ENCODE measurements at regions not wholly inside any gene's neighbourhood (a gene's known extent, or its start where the extent isn't known, plus 50 kb on each side); places are given as distances from the start of the nearest gene placed in this dataset.
"Not testable (repeated sequence)": the region's sequence is repeated elsewhere in the genome, so short reads cannot be mapped to it uniquely, and the experiment has no call there.

GRCh38 chr6:74607934-74608333, 597.9 kb downstream of the COL12A1 start:
- DNase-seq, result no peak
- ATAC-seq (ENCODE audit: poor library complexity), result no peak
- intact Hi-C loops (cut with DNase I), result no loop called here

DNA sequence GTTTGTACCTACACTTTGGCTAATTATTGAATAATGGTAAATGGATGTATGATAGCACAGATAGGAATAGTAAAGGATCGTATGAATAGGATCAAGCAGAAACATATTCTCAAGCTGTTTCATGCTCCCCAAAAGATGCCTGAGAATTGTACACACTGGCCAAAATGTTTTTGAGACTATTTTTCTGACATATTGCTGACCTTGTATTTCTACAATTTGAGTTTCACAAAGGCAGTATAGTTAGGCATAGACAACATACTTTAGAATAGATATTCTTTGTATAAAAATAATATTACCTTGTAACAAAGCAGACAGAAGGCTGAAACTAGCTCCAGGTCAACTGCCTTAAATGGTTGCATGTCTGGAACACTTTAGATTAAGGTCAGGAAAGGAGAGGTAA, 598.4 kb downstream of the COL12A1 start:
- ATAC-seq (ENCODE audit: poor library complexity) (no peak), DNase-seq (no peak)
- intact Hi-C loops (cut with DNase I), result no loop called here

DNA sequence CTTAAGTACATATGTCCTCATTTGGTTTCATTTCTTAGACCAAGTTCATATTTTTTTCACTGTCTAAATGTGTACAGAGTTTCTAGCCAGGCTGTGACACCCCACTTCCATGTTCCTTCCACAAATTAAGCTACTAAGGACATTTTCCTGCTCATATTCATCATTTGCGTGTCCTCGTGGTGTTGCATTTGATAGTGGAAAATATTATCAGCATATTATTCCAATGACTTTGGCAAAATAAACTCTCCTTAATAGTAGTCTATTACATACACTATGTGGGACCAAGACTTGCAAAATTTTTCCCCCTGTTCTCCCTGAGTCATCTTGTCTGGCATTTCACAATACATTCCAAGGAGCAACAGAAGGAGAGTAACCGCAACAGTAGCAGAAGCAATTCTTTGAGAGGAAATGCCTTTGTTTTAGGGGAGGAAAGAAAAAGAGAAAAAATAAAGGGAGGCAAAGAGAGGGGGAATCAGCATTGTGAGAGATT, 599.2 kb downstream of the COL12A1 start:
- intact Hi-C loops (cut with DNase I), result no loop called here
- ATAC-seq (ENCODE audit: poor library complexity) (peak; percentile 93), DNase-seq (no peak)

GRCh38 chr6:74605922-74606581, 599.8 kb downstream of the COL12A1 start:
- ATAC-seq (ENCODE audit: poor library complexity), result no peak
- intact Hi-C loops (cut with DNase I), result no loop called here

GRCh38 chr6:74604279-74604678, 601.6 kb downstream of the COL12A1 start:
- intact Hi-C loops (cut with DNase I), result no loop called here
- ATAC-seq (ENCODE audit: poor library complexity), result no peak

More at GRCh38 chr6:74605922-74606581, 599.8 kb downstream of the COL12A1 start:
- no peak for DNase-seq

DNA sequence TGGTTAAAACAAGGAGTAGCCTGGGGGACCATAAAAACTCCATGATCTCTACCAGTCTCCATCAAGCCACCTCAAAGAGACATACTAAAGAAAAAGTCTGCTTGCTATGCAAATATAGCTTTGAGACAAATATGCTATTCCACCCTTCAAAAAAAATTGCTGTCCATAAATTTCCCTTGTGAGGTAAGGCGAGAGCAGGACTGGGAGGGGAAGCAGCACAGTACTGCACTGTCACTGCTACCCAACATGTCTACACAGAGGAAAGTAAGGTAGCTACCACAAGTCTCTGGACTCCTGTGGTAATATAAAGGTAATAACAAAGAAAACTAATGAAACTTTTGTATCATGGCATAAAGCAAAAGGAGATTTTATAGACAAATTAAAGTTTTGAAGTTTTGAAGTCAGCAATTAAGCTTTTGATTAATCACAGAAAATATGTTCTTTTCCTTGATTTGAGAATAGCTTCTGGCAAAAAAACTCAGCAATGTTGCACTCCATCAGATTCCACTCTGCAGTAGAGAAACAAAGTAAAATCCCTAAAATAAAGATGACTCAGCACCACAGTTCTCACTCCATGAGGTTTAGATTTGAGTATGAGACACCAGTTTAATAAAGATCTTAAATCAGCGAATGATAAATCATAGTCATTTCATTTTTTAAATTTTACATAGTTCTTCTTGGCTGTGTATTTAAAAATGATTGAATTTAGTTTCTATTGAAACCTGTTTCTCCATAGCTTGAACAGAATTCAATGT, 602.4 kb downstream of the COL12A1 start:
- ATAC-seq (ENCODE audit: poor library complexity) (no peak), DNase-seq (no peak)

More at GRCh38 chr6:74604279-74604678, 601.6 kb downstream of the COL12A1 start:
- DNase-seq, result no peak

DNA sequence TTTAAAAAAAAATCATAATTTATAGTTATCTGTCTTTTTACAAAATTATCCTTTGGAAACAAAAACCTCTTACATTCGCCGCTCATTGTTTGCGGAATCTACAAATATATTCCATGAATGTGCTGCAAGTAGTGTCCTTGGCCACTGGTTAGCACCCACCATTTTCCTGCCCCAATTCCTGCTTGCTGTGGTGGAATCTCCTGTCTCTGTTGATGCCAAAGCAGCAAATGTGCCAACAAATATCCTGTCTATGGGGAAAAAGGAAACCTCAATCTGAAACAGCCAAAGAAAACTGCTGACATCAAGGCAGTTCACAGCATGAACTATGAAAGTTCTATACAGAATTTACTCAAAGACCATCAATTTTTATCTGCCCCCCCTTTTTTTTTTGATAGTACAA, 603.6 kb downstream of the COL12A1 start:
- ATAC-seq (ENCODE audit: poor library complexity) (no peak), DNase-seq (no peak)
- intact Hi-C loops (cut with DNase I), result no loop called here

More for the DNA sequence above, 602.4 kb downstream of the COL12A1 start:
- intact Hi-C loops (cut with DNase I), result no loop called here

- intact Hi-C loops (cut with DNase I), result no loop called here
- ATAC-seq (ENCODE audit: poor library complexity), result no peak
Measured at GRCh38 chr6:74598462-74599393, 607.1 kb downstream of the COL12A1 start.

DNA sequence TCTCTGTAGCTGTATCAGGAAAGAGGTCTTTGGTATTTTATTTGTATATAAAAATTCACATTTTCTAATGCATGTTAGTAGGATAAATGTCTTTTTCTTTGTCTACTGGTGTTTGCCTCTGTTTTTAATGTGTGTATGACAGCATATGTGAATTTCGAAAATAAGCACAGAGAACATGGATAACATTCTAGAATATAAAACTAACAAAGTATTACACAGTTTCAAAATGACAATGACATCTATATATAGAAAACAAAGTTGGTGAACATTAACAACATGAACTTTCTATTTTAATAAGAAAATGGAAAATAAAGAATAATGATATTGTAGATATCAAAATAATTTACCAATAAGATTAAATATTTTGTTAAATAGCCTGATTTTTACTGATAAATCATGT, 608.0 kb downstream of the COL12A1 start:
- intact Hi-C loops (cut with DNase I), result no loop called here
- no peak for ATAC-seq (ENCODE audit: poor library complexity)
- DNase-seq, result no peak

More at GRCh38 chr6:74598462-74599393, 607.1 kb downstream of the COL12A1 start:
- DNase-seq, result no peak

DNA sequence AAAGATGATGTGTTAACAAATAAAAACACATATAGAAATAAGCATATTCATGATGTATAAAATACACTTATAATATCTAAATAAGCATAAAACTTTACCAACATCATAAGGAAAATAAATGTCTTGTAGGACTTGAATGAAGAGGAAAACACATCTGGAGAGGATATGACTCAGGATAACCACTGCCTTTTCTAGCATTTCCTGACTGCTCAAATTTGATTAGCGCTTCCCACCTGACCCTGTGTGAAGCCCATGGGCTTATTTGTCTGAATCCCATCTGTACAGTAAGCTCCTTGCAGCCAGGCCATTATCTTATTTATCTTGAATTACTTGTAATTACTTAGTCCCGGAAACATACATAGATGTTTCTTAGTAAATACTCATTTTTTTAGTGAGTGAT, 608.6 kb downstream of the COL12A1 start:
- no peak for ATAC-seq (ENCODE audit: poor library complexity)
- intact Hi-C loops (cut with DNase I), result no loop called here

DNA sequence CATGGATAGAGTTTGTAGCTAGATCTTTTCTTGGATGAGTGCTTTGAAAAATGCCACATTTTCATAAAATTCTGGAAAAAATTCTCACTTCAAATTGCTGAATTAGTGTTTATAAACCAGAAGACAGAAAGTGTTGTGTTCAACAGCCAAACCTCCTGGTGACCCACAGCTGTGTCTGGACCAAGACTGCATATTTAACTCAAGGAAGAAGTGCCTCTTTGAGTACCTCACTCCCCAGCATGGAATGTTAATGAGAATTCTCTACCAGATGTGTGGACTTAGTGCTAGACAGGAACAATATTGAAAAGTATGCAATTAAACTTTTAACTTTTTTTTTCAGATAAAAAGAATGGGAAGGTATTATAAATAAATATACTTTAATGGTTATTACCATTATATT, 609.3 kb downstream of the COL12A1 start:
- intact Hi-C loops (cut with DNase I), result no loop called here
- ATAC-seq (ENCODE audit: poor library complexity) (no peak), DNase-seq (no peak)

More for the DNA sequence above, 608.6 kb downstream of the COL12A1 start:
- DNase-seq, result no peak

GRCh38 chr6:74594350-74594749, 611.5 kb downstream of the COL12A1 start:
- DNase-seq; intact Hi-C loops (cut with DNase I); ATAC-seq (ENCODE audit: poor library complexity): not testable (repeated sequence)

DNA sequence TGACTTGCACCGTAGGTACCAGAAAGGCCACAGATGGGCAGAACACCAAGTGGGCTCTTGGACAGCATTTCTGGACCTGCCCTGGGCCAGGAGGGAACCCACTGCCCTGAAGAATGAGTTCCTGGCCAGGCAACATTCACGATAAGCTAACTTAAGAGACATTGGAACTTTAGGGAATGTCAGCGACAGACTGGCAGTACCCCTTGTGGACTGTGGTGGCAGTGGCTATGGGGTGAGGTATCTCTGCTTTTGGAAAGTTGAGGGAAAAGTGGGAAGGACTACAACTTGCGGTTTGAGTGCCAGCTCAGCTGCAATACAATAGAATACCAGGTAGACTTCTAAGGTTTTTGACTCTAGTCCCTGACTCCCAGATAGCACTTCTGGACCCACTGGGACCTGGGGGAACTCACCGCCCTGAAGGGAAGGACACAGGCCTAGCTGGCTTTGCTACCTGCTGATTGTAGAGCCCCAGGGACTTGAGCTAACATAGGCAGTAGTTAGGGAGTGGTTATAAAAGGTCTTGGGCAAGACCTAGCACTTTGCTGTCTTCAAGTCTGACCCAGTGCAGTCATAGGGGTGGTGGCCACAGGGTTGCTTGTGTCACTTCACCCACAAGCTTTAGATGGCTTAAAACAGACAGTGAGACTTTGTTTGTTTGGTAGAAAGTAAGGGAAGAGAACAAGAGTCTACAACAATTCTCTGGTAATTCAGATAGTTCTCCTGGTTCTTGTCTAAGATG, 617.6 kb downstream of the COL12A1 start:
- ATAC-seq (ENCODE audit: poor library complexity) (no peak), DNase-seq (no peak)
- intact Hi-C loops (cut with DNase I), result no loop called here

GRCh38 chr6:74587386-74587785, 618.5 kb downstream of the COL12A1 start:
- intact Hi-C loops (cut with DNase I), result no loop called here
- ATAC-seq (ENCODE audit: poor library complexity) (no peak), DNase-seq (no peak)

- ATAC-seq (ENCODE audit: poor library complexity) (no peak), DNase-seq (no peak)
- intact Hi-C loops (cut with DNase I), result no loop called here
Measured at GRCh38 chr6:74585753-74586152, 620.1 kb downstream of the COL12A1 start.

- DNase-seq (no peak), ATAC-seq (ENCODE audit: poor library complexity) (no peak)
- intact Hi-C loops (cut with DNase I), result no loop called here
Measured at GRCh38 chr6:74581681-74582080, 624.2 kb downstream of the COL12A1 start.

DNA sequence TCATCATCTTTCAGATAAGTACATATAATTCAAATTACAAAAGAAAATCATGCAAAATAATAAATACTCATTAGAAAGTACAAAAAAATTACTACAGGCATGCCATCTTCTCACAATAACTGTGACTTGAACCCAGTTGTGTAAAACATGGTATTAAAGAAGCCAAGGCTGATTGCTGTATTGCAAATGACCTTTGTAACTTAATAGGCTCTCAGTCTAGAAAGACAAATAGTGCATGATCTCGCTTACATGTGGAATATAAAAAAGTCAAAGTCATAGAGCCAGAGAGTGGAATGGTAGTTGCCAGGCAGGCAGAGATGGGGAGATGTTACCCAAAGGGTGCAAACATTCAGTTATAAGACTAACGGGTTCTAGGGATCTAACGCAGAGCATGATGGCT, 626.1 kb downstream of the COL12A1 start:
- intact Hi-C loops (cut with DNase I), result no loop called here
- DNase-seq (no peak), ATAC-seq (ENCODE audit: poor library complexity) (no peak)

GRCh38 chr6:74579047-74579446, 626.8 kb downstream of the COL12A1 start:
- intact Hi-C loops (cut with DNase I), result no loop called here
- ATAC-seq (ENCODE audit: poor library complexity), result no peak
- no peak for DNase-seq
